Sigmoid colon (tissue), 4 donors: ENCODE measurements at regions not wholly inside any gene's neighbourhood (a gene's known extent, or its start where the extent isn't known, plus 50 kb on each side); places are given as distances from the start of the nearest gene placed in this dataset.

Experiments used
- EP300 ChIP-seq, 4 donors: sonication (generic); formaldehyde crosslinking; IDR thresholded peaks; one replicate each; pipeline ENCODE4 v1.6.1; 2017; ENCODE audit warnings: antibody characterized with exemption in 4 of 4
- TF ChIP-seq, protein P1 (sequence below), 4 experiments: fragments of 450-650 bp in 3 of 4; fragments of 200-600 bp in 1 of 4; IDR thresholded peaks; one replicate each; pipeline ENCODE4 v1.5.1; 2016 to 2019; ENCODE audit warnings: antibody characterized with exemption in 4 of 4, mild to moderate bottlenecking in 3 of 4, moderate library complexity in 2 of 4

DNA sequence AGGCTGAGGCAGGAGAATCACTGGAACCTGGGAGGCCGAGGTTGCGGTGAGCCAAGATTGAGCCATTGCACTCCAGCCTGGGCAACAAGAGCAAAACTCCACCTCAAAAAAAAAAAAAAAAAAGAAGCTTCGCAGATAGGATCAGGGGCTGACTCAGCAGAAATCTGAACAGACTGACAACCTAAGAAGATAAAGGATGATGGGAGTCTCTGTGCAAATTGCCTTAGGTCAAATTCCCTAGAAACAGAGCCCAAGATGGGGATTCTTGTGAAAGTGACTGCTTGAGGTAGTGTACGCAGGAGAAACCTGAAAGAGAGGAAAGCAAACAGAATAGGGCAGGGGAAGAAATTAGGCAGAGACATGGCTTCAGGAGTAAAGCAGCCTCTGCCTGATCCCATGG lies 160.8 kb upstream of the LRIG1 start:
- TF ChIP-seq, protein P1, sequence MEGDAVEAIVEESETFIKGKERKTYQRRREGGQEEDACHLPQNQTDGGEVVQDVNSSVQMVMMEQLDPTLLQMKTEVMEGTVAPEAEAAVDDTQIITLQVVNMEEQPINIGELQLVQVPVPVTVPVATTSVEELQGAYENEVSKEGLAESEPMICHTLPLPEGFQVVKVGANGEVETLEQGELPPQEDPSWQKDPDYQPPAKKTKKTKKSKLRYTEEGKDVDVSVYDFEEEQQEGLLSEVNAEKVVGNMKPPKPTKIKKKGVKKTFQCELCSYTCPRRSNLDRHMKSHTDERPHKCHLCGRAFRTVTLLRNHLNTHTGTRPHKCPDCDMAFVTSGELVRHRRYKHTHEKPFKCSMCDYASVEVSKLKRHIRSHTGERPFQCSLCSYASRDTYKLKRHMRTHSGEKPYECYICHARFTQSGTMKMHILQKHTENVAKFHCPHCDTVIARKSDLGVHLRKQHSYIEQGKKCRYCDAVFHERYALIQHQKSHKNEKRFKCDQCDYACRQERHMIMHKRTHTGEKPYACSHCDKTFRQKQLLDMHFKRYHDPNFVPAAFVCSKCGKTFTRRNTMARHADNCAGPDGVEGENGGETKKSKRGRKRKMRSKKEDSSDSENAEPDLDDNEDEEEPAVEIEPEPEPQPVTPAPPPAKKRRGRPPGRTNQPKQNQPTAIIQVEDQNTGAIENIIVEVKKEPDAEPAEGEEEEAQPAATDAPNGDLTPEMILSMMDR (IDR thresholded peaks at IDR 0.05), result no peak
- no peak for TF ChIP-seq EP300 (IDR thresholded peaks at IDR 0.05)
